ENCODE measurements at regions not wholly inside any gene's neighbourhood (a gene's known extent, or its start where the extent isn't known, plus 50 kb on each side); places are given as distances from the start of the nearest gene placed in this dataset.

DNA sequence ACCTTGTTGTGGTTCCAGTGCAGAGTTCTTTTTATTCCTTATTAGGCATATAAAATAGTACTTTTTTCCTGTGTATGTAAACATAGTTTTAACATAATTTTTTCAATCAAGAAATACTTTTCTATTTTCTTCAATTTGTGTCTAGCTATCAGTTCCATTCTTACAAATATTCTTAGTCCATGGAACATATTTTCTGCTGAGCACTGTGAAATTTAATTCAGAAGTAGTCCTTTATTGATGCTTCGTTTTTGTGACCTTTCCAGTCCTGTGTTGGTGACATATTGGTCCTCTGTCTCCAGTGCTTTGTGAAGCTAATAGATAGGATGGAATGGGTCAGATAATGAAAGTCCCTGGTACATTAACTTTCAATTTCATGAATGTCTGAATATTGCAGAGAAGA lies 325.1 kb downstream of the SAMD5 start:
- TF ChIP-seq, protein P1, sequence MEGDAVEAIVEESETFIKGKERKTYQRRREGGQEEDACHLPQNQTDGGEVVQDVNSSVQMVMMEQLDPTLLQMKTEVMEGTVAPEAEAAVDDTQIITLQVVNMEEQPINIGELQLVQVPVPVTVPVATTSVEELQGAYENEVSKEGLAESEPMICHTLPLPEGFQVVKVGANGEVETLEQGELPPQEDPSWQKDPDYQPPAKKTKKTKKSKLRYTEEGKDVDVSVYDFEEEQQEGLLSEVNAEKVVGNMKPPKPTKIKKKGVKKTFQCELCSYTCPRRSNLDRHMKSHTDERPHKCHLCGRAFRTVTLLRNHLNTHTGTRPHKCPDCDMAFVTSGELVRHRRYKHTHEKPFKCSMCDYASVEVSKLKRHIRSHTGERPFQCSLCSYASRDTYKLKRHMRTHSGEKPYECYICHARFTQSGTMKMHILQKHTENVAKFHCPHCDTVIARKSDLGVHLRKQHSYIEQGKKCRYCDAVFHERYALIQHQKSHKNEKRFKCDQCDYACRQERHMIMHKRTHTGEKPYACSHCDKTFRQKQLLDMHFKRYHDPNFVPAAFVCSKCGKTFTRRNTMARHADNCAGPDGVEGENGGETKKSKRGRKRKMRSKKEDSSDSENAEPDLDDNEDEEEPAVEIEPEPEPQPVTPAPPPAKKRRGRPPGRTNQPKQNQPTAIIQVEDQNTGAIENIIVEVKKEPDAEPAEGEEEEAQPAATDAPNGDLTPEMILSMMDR (IDR thresholded peaks at IDR 0.05; ENCODE audit: insufficient read depth, low read depth, low read length), result no peak
- no peak for DNase-seq (ENCODE audit: low read depth)
- H3K4me3 ChIP-seq (ENCODE audit: low read depth, low read length), result no peak overlapping the region

DNA sequence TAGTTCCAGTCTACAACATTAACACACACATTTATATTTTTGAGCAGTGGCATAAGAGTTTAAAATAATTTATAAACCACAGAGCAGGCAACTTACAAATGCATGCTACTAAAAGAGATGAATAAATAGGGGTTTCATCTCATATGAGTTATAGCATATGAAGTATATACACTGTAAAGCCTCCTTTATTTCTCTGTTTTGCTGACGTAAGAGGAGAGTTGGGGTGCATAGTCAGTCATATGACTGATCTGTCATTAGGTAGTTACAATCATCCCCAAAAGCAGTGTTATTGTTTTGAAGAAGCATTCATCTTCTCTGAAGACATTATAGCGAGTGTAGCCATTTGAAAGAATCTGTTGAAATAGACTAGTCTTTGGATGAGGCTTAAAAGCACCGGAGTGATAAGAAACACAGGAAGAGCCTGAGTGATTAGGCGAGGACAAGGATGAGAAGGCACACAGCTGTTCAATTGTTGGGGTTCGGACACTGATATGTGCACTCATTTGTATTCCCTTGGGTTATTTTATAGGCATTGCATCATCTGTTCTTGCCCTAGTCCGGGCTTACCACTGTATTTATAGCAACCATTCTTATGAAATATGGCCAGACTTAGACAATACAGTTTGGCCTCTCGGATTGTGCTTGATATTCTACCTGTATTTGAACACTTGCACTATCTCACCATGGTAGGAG lies 325.7 kb downstream of the SAMD5 start:
- peak; percentile 10 for DNase-seq (ENCODE audit: low read depth)
- no peak overlapping the region for H3K4me3 ChIP-seq (ENCODE audit: low read depth, low read length)
- TF ChIP-seq, protein P1 (IDR thresholded peaks at IDR 0.05; ENCODE audit: insufficient read depth, low read depth, low read length), result no peak

DNA sequence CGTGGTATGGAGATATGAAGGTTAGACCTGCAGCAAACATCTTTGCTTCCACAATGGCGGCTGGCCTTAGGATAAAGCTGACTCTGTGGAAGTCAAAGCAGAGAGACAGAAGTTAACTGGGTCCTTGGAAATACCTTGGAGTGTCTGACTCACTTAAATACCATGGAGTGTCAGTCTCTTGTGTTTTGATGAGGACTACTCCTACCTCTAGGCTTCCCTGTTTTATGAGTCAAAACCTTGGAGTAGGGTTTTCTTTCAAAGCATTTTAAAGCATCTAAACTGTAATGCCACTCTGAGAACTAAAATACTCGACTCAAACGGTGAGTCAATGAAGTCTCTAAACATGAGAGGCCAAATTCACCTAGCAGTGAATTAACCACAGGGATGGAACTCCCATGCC lies 329.1 kb downstream of the SAMD5 start:
- DNase-seq (ENCODE audit: low read depth), result no peak
- no peak overlapping the region for H3K4me3 ChIP-seq (ENCODE audit: low read depth, low read length)
- TF ChIP-seq, protein P1 (IDR thresholded peaks at IDR 0.05; ENCODE audit: insufficient read depth, low read depth, low read length), result no peak

DNA sequence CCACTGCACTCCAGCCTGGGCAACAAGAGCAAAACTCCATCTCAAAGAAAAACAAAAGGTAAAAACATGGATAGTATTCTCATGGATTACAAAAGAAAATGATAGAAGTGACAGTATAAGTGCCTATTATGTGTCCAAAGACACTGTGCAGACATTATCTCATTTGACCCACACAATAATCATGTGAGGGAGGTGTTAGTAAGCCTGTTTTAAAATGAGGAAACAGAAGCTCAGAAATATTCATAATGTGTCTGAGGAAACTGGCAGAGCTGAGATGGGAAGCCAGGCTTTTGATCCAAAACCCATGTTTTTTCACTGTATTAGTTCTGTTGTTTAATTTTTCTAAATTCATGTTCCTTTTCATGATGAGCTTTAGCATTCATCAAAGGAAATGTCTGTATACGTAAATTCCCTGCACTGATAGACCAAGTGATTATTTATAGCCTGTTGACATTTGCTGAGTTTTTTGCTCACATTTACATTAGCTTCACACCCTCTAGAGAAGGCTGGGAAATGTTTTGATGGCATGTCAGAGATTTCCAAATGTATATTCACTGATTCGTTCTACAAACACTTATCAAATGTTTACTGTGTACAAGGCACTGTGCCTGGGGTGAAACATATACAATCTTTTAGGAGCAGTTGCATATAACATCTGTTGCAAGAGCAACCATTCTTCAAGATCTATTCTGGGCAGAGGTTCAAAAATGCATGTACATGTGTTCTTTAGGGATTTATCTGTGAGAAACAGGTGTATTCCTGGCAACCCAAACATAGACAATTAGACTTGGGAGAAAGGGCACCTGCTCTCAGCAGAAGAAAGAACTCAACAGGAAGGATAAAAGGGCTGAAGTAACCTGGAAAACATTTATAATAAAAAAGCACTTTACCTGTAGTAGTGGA lies 331.5 kb downstream of the SAMD5 start:
- TF ChIP-seq, protein P1 (IDR thresholded peaks at IDR 0.05; ENCODE audit: insufficient read depth, low read depth, low read length), result no peak
- no peak overlapping the region for H3K4me3 ChIP-seq (ENCODE audit: low read depth, low read length)
- DNase-seq (ENCODE audit: low read depth), result no peak

DNA sequence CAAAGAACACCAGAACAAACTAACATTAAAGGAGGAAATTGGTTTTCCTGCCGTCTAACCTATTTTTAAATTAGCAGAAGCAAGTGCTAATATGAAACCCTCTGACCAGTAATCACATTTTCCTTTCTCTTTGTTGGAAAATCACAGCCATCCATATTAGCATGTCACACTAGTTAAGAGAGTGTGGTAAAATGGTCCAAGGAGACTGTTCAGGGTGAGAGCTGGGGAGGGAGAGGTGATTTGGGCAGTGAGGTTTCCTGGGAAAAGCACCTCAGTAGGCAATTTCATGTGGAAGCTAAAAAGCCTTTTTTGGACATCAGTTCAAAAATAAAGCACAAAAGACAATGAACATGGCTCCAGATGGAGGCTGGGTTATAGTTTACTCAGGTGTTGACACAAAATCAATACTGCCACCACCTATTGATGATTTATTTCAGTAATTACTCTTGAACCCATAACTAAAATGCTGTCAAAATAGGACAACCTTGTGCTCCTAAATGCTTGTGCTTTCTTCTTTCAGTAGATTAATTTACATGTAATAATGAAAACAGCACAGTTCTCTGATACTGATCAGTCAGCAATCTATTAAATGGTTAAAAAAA lies 333.2 kb downstream of the SAMD5 start:
- no peak overlapping the region for H3K4me3 ChIP-seq (ENCODE audit: low read depth, low read length)
- no peak for DNase-seq (ENCODE audit: low read depth)
- TF ChIP-seq, protein P1 (IDR thresholded peaks at IDR 0.05; ENCODE audit: insufficient read depth, low read depth, low read length), result no peak

DNA sequence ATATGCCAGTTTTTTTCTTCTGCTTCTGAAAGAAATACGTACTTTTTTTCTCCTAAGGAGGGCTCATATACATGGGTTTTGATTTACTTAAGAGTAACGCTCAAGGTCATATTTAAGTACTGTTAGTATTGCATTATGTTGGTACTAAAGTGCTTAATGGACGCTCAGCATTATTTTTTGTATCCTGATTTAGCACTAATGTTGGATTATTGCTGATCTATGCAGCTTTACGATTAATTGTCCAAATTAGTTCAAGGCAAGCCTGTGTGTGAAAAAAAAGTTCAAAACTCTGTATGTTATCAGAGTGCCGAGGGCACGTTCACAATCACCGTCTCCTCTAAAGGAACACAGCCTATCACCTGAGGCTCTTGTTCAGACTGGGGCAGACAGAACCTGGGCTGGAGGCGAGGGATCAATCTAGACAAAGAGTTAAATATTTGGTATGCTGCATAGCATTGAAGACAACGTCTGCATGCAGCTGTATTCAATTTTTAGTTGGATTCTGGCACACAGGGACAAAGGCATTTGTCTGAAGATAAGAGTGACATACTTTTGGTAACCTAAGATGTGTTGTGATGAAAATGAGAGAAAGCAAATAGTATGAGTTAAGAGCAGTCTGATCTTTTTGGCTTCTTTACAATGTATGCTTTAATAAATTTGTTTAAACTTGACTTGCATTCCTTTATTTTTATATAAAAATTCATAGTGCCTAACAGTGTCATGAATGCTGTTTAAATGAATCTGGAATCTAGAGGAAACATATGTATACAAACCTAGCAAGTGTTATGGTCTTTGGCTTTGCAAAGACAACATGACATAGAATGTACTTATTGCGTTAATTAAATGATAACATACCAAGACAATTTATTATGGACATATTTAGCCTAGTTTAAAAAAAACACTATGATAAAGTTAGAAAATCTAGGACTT lies 341.2 kb downstream of the SAMD5 start:
- no peak overlapping the region for H3K4me3 ChIP-seq (ENCODE audit: low read depth, low read length)
- TF ChIP-seq, protein P1 (IDR thresholded peaks at IDR 0.05; ENCODE audit: insufficient read depth, low read depth, low read length), result no peak
- DNase-seq (ENCODE audit: low read depth), result no peak
